Esophagus squamous epithelium (tissue), 5 donors: ENCODE measurements at regions not wholly inside any gene's neighbourhood (a gene's known extent, or its start where the extent isn't known, plus 50 kb on each side); places are given as distances from the start of the nearest gene placed in this dataset.
A peak's percentile ranks its signal among the peaks of the same experiment; 100 is the strongest.

Experiments
- DNase-seq: peaks from one replicate; lab custom pipeline; 2025; lab: John Stamatoyannopoulos, UW
- H3K27ac ChIP-seq, 4 donors: fragments of 200-600 bp; sonication (generic); one replicate each; pipeline ENCODE4 v1.5.1; 2016 to 2019; ENCODE audit warnings: mild to moderate bottlenecking in 1 of 4
- H3K27me3 ChIP-seq, 4 donors: fragments of 200-600 bp; sonication (generic); 1 replicate in 3 of 4; 2 replicates in 1 of 4; pipeline versions ENCODE4 v1.5.1 to v1.6.0; 2017 to 2021; ENCODE audit warnings: antibody characterized with exemption in 1 of 4
- H3K36me3 ChIP-seq, 3 donors: fragments of 200-600 bp; sonication (generic); one replicate each; pipeline ENCODE4 v1.5.1; 2016 to 2019
- H3K4me1 ChIP-seq, 3 donors: fragments of 200-600 bp; sonication (generic); one replicate each; pipeline ENCODE4 v1.5.1; 2017 to 2019
- H3K4me3 ChIP-seq, 4 donors: fragments of 200-600 bp; sonication (generic); 1 replicate in 3 of 4; 2 replicates in 1 of 4; pipeline ENCODE4 v1.5.1; 2016 to 2019; ENCODE audit warnings: mild to moderate bottlenecking in 2 of 4, moderate library complexity in 1 of 4
- H3K9me3 ChIP-seq, 3 donors: fragments of 200-600 bp; sonication (generic); one replicate each; pipeline ENCODE4 v1.5.1; 2016 to 2019
- CTCF ChIP-seq, 6 experiments: fragments of 450-650 bp in 4 of 6; fragments of 200-600 bp in 2 of 6; sonication (generic) in 2 of 6; IDR thresholded peaks; one replicate each; pipeline ENCODE4 v1.5.1; 2016 to 2019; ENCODE audit warnings: antibody characterized with exemption in 6 of 6, mild to moderate bottlenecking in 4 of 6, moderate library complexity in 4 of 6
- POLR2A ChIP-seq, 4 donors: fragments of 450-650 bp; IDR thresholded peaks; one replicate each; pipeline ENCODE4 v1.6.1; 2017; ENCODE audit warnings: antibody characterized with exemption in 4 of 4, mild to moderate bottlenecking in 4 of 4, moderate library complexity in 3 of 4
- WGBS, 2 donors: methylation state at CpG; one replicate each; pipeline ENCODE4 v1.1.5; 2018; 5-methylcytosine and 5-hydroxymethylcytosine counted together
- intact Hi-C: fragments of 100-400 bp; cut with DNase I; formaldehyde crosslinking; loops from one replicate; pipeline ENCODE4 v1.15.0; 2022
- donor health status: DM: yes; HTN: yes; CAD: no.

DNA sequence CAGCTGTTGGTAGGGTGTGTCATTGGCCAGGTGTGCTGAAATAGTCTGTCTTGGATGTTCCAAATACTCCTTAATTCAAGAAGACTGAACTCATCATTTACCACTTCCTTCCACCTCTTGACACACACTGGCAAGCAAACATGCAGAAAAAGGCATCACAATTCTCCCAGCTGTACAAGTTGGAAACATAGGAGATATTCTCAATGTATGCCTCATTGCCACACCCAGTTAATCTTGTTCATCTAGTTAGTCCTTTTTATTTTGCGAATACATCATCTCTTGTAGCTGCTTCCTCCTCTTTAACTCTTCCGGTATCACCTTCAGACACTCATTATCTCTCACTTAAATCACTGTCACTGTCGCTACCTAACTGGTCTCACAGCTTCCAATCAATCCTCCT, 75.1 kb upstream of the GOT2 start:
- peaks cover 0 to 9% (median 0%) of the 10 kb centered on the region in 3 donors for H3K4me1 ChIP-seq
- H3K9me3 ChIP-seq = peaks cover 0 to 3% (median 0%) of the 10 kb centered on the region in 3 donors
- no peaks in the 10 kb centered on the region for H3K27me3 ChIP-seq
- 60 to 85% methylated on average over 3 of the region's 3 CpGs for WGBS, 2 donors
- peak overlapping the region in 1 of 4 donors; percentile 29 for H3K27ac ChIP-seq
- no peaks in the 10 kb centered on the region for H3K36me3 ChIP-seq
- intact Hi-C loops = no loop called here
- no peak for DNase-seq
- TF ChIP-seq CTCF (IDR thresholded peaks at IDR 0.05) (no peak), POLR2A (IDR thresholded peaks at IDR 0.05) (no peak)
- H3K4me3 ChIP-seq = no peak overlapping the region

- H3K4me1 ChIP-seq = peaks cover 0 to 7% (median 0%) of the 10 kb centered on the region in 3 donors
- no peak for DNase-seq
- TF ChIP-seq POLR2A (IDR thresholded peaks at IDR 0.05) = no peak
- no peak for TF ChIP-seq CTCF (IDR thresholded peaks at IDR 0.05)
- H3K4me3 ChIP-seq = no peak overlapping the region
- no peaks in the 10 kb centered on the region for H3K36me3 ChIP-seq
- intact Hi-C loops = no loop called here
- no peaks in the 10 kb centered on the region for H3K27me3 ChIP-seq
- H3K27ac ChIP-seq = no peak overlapping the region
- peaks cover 0 to 9% (median 1%) of the 10 kb centered on the region in 3 donors for H3K9me3 ChIP-seq
Observed at GRCh38 chr16:58807276-58807675, 73.2 kb upstream of the GOT2 start.

DNA sequence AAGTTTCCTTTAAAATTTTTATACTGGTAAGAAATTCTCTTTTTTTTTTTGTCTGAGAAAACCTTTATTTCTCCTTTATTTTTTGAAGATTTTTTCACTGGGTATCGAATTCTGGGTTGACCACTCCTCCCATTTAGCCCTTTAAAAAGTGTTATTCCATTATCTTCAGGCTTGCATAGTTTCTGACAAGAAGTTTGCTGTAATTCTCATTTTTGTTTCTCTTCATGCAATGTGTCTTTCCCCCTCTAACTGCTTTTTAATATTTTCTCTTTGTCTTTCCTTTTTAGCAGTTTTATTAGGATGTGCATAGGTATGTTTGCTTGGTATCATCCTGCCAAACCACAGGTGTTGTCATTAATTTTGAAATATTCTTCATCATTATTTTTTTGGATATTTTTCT, 67.7 kb upstream of the GOT2 start:
- no peak for DNase-seq
- Histone ChIP-seq H3K27me3 (no peaks in the 10 kb centered on the region), H3K36me3 (no peaks in the 10 kb centered on the region), H3K4me3 (no peak overlapping the region), H3K4me1 (no peaks in the 10 kb centered on the region), H3K27ac (no peak overlapping the region), H3K9me3 (peaks cover 0 to 13% (median 6%) of the 10 kb centered on the region in 3 donors)
- TF ChIP-seq CTCF (IDR thresholded peaks at IDR 0.05) (no peak), POLR2A (IDR thresholded peaks at IDR 0.05) (no peak)
- 32 to 33% methylated on average over 1 of the region's 1 CpG for WGBS, 2 donors
- intact Hi-C loops = no loop called here

- WGBS, 2 donors = 55 to 59% methylated on average over 8 to 9 of the region's 9 CpGs
- no peak overlapping the region for H3K4me3 ChIP-seq
- H3K27ac ChIP-seq = no peak overlapping the region
- no peak for DNase-seq
- H3K27me3 ChIP-seq = no peaks in the 10 kb centered on the region
- TF ChIP-seq POLR2A (IDR thresholded peaks at IDR 0.05) (no peak), CTCF (IDR thresholded peaks at IDR 0.05) (no peak)
- H3K9me3 ChIP-seq = peaks cover 0 to 5% (median 4%) of the 10 kb centered on the region in 3 donors
- intact Hi-C loops = no loop called here
- H3K4me1 ChIP-seq = no peaks in the 10 kb centered on the region
- no peaks in the 10 kb centered on the region for H3K36me3 ChIP-seq
Observed at GRCh38 chr16:58797137-58797801, 63.2 kb upstream of the GOT2 start.

- no peaks in the 10 kb centered on the region for H3K9me3 ChIP-seq
- no peaks in the 10 kb centered on the region for H3K4me1 ChIP-seq
- TF ChIP-seq POLR2A (IDR thresholded peaks at IDR 0.05) = no peak
- TF ChIP-seq CTCF (IDR thresholded peaks at IDR 0.05) = no peak
- H3K27me3 ChIP-seq = no peaks in the 10 kb centered on the region
- intact Hi-C loops = no loop called here
- no peak for DNase-seq
- no peak overlapping the region for H3K27ac ChIP-seq
- 52 to 67% methylated on average over 1 of the region's 1 CpG for WGBS, 2 donors
- no peak overlapping the region for H3K4me3 ChIP-seq
- H3K36me3 ChIP-seq = no peaks in the 10 kb centered on the region
Observed at GRCh38 chr16:58793366-58793765, 59.2 kb upstream of the GOT2 start.
